RWPE1 (cell line): ENCODE measurements at regions not wholly inside any gene's neighbourhood (a gene's known extent, or its start where the extent isn't known, plus 50 kb on each side); places are given as distances from the start of the nearest gene placed in this dataset.
"Not testable (repeated sequence)": the region's sequence is repeated elsewhere in the genome, so short reads cannot be mapped to it uniquely, and the experiment has no call there.

ENCODE experiments used
- CTCF ChIA-PET: fragments of 350-600 bp; sonication (Branson Sonifier 250); formaldehyde crosslinking; extraction: SDS; loops from one replicate; lab custom pipeline; 2021; lab: Yijun Ruan, JAX
- POLR2A ChIA-PET: fragments of 400-600 bp; formaldehyde crosslinking; extraction: SDS; loops from one replicate; lab custom pipeline; 2020; ENCODE audit warnings: antibody characterized with exemption; ENCODE audit not compliant: low non-redundant PET; lab: Yijun Ruan, JAX
- DNase-seq: peaks from one replicate; pipeline ENCODE4 v3.0.0; 2012; ENCODE audit warnings: low spot score
- H3K27ac ChIP-seq: fragments of 450-650 bp; 2 replicates; pipeline ENCODE4 v1.5.1; 2017
- CTCF ChIP-seq: fragments of 450-650 bp; conservative IDR thresholded peaks from 2 replicates; pipeline ENCODE4 v1.5.1; 2017; ENCODE audit warnings: low read depth, mild to moderate bottlenecking

DNA sequence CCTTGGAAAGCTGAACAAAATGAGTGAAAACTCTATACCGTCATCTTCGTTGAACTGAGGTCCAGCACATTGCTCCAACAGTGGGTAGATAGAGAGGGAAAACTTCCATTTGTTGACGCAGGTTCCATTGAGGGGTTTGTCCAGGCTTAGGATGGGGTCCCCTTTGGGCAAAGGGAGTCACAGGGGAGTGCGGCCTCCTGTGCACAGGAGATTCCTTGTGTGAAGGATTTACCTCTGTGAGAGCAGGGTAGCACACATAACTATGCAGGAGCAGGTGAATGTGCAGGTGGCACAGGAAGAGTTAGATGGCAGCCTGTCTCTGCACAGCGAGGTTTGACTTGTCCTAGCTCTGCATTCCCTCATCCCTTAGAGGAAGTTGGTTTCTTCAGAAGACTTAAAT is 139.3 kb downstream of the SNRPN start:
- no peak for DNase-seq
- no peak overlapping the region for H3K27ac ChIP-seq
- no peak for TF ChIP-seq CTCF
- ChIA-PET CTCF (interaction anchor here (0.5 kb wide), 1 partner anchor 181 kb away, joined by 4 read pairs; no protein-coding TSS in a partner anchor), POLR2A (no interaction called here)

- ChIA-PET CTCF (interaction anchor here (0.5 kb wide), 1 partner anchor 182 kb away, joined by 4 read pairs; no protein-coding TSS in a partner anchor), POLR2A (no interaction called here)
- H3K27ac ChIP-seq: no peak overlapping the region
- no peak for TF ChIP-seq CTCF
- no peak for DNase-seq
These were observed 139.7 kb downstream of the SNRPN start for GRCh38 chr15:25094519-25094918.

DNA sequence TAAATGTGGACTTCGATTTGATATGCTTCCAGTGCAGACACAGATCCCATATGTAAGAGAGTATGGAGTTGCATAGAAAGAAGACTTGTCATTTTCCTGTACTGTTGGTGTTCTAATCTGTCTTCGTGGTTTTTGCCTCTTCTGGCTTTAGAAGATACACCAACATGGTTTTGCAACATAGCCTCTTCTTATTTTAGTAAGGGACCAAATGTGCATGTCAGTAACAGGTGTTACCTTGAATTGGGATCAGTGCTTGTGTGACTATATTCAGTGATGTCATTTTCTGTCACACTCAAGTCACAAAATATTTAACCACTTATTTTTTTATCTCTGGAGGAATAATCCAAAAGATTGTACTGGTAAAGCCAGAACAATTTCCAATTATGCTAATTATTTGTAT is 140.4 kb downstream of the SNRPN start:
- TF ChIP-seq CTCF: no peak
- POLR2A ChIA-PET: no interaction called here
- CTCF ChIA-PET: no interaction called here
- DNase-seq: no peak
- H3K27ac ChIP-seq: no peak overlapping the region

DNA sequence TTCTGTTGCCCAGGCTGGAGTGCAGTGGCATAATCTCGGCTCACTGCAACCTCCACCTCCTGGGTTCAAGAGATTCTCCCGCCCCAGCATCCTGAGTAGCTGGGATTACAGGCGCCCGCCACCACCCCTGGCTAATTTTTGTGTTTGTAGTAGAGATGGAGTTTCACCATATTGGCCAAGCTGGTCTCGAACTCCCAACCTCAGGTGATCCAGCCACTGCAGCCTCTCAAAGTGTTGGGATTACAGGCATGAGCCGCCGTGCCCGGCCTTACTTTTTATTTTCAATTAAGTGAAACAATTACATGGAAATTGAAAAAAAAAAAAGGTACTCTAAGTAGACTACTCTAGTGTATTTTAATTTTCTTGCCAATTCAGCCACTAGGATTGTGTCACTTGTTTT is 145.2 kb downstream of the SNRPN start:
- CTCF ChIA-PET, H3K27ac ChIP-seq, DNase-seq, POLR2A ChIA-PET: not testable (repeated sequence)

DNA sequence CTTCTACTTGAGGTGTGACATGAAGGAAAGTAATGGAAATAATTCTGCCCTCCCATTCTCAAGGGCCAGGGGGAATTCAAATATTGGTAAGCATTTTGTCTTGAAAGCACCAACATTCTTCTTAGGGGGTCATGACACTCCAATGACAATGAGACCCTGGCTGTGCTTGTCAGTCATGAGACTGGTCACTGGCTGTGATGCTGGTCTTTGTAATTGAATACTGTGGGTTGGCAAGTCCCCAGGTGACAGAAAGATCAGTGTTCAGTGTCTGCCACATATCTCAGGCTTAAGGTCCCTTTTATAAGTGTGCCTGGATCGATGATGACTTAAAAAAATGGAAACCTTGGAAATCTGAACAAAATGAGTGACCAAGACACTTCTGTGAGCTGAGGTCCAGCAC is 151.4 kb downstream of the SNRPN start:
- CTCF ChIA-PET: no interaction called here
- no peak for TF ChIP-seq CTCF
- POLR2A ChIA-PET: no interaction called here
- DNase-seq: no peak
- no peak overlapping the region for H3K27ac ChIP-seq

DNA sequence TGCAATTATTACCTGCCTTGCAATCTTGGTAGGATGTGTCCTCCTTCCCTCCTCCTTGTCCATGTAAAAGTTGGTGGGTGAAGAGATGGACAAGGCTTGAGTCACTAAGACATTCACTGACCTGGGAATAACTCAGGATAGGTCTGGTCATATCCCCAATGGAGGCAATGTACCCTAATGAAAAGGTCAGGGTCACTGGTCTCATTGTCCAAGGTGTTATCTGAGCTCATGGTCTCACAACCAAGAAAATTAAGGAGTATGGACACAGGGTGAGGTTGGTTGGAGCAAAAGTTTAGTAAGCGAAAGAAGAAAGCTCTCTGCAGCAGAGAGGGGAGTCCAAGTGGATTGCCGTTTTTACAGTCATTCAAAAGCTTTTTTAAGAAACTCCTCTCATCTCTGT is 179.0 kb downstream of the SNRPN start:
- CTCF ChIA-PET: no interaction called here
- TF ChIP-seq CTCF: no peak
- no peak for DNase-seq
- H3K27ac ChIP-seq: no peak overlapping the region
- POLR2A ChIA-PET: no interaction called here

DNA sequence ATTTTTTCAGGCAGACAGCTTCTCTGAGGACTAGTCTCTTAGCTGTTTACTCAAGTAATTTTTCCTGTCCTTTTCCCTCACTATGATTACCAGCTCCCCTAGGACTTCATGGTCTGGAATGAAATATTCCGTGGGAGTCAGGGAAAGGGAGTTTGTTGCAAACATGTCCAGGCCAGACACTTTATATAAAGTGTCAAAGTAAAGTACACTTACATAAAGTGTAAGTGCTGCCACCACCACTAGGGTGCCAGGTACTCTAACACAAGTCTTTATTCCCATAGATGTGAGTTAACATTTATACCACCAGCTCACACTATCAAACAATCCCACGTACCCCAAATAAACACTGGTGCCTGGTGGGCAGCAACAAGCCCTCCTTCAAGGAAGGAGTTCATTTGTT is 179.8 kb downstream of the SNRPN start:
- no peak for TF ChIP-seq CTCF
- CTCF ChIA-PET: no interaction called here
- no peak for DNase-seq
- POLR2A ChIA-PET: no interaction called here
- no peak overlapping the region for H3K27ac ChIP-seq
